Endothelial cell of umbilical vein (primary cell): ENCODE measurements at regions not wholly inside any gene's neighbourhood (a gene's known extent, or its start where the extent isn't known, plus 50 kb on each side); places are given as distances from the start of the nearest gene placed in this dataset.

ENCODE experiments used
- BruUV-seq: library from RNA; stranded (reverse); fragments of 400-500 nt; replicated peaks from 2 replicates; lab custom pipeline; 2021; lab: Mats Ljungman, UMichigan
- CTCF ChIA-PET: fragments of 300-600, 350-600 bp; sonication (Branson Sonifier 250); formaldehyde crosslinking; loops from one replicate; lab custom pipeline; 2021; ENCODE audit warnings: antibody characterized with exemption, inconsistent platforms; lab: Charles Lee
- POLR2A ChIA-PET: fragments of 300-600, 350-600 bp; sonication (Branson Sonifier 250); formaldehyde crosslinking; loops from one replicate; lab custom pipeline; 2021; ENCODE audit warnings: antibody characterized with exemption, inconsistent platforms; lab: Charles Lee
- DNase-seq: peaks from one replicate; pipeline ENCODE4 v3.0.0-alpha.2; 2011; ENCODE audit warnings: low read depth, low spot score
- FAIRE-seq: peaks from 2 replicates; lab custom pipeline; 2011; peaks lifted over from hg19 to GRCh38; lab: Jason Lieb, UNC
- H2AFZ ChIP-seq: 2 replicates; pipeline ENCODE4 v1.6.0; 2012; ENCODE audit warnings: low read depth, low read length, control low read depth, inconsistent platforms
- H3K27ac ChIP-seq: 2 replicates; pipeline ENCODE4 v1.5.1; 2011; ENCODE audit warnings: low read depth, mild to moderate bottlenecking, control low read depth, low read length, moderate library complexity; ENCODE audit not compliant: insufficient read depth
- H3K27me3 ChIP-seq, 2 experiments: 2 replicates each; pipeline versions ENCODE4 v1.6.0 to v1.6.1; 2011; ENCODE audit warnings: low read length in 2 of 2, mixed read lengths in 1 of 2; ENCODE audit not compliant: control insufficient read depth in 2 of 2, insufficient read depth in 2 of 2
- H3K36me3 ChIP-seq, 2 experiments: 2 replicates in 1 of 2; 3 replicates in 1 of 2; pipeline ENCODE4 v1.5.1; 2011; ENCODE audit warnings: low read length in 2 of 2, mild to moderate bottlenecking in 1 of 2, moderate library complexity in 1 of 2; ENCODE audit not compliant: control insufficient read depth in 2 of 2, insufficient read depth in 2 of 2; ENCODE audit errors: extremely low read depth in 1 of 2
- H3K4me1 ChIP-seq: 3 replicates; pipeline ENCODE4 v1.5.1; 2011; ENCODE audit warnings: mild to moderate bottlenecking, low read length; ENCODE audit not compliant: control insufficient read depth, insufficient read depth; ENCODE audit errors: extremely low read depth
- H3K4me2 ChIP-seq: 2 replicates; pipeline ENCODE4 v1.6.1; 2011; ENCODE audit warnings: low read length, control low read depth, mixed read lengths; ENCODE audit not compliant: insufficient read depth
- H3K4me3 ChIP-seq, 3 experiments: fragments of 200-600 bp in 1 of 3; sonication (generic), shearing (Covaris generic) in 1 of 3; replicated peaks in 1 of 3; 2 replicates each; pipeline ENCODE4 v1.5.1; 2011 to 2016; ENCODE audit warnings: control low read depth in 3 of 3, low read length in 3 of 3, mild to moderate bottlenecking in 2 of 3, inconsistent platforms in 1 of 3, low read depth in 1 of 3, moderate library complexity in 1 of 3; ENCODE audit not compliant: insufficient read depth in 1 of 3
- H3K79me2 ChIP-seq: 2 replicates; pipeline ENCODE4 v1.6.0; 2012; ENCODE audit warnings: low read length, inconsistent platforms; ENCODE audit not compliant: control insufficient read depth, insufficient read depth
- H3K9ac ChIP-seq: replicated peaks from 2 replicates; pipeline ENCODE3; 2011; ENCODE audit warnings: low read length, control low read depth; ENCODE audit not compliant: insufficient read depth; ENCODE audit errors: extremely low read depth
- H3K9me1 ChIP-seq: replicated peaks from 3 replicates; pipeline ENCODE4 v1.6.0; 2011; ENCODE audit warnings: mild to moderate bottlenecking, low read length; ENCODE audit not compliant: control insufficient read depth, insufficient read depth; ENCODE audit errors: extremely low read depth
- H3K9me3 ChIP-seq: replicated peaks from 2 replicates; pipeline ENCODE4 v1.5.1; 2012; ENCODE audit warnings: low read length, inconsistent platforms; ENCODE audit not compliant: control insufficient read depth, insufficient read depth
- H4K20me1 ChIP-seq: replicated peaks from 2 replicates; pipeline ENCODE3; 2011; ENCODE audit warnings: mild to moderate bottlenecking, low read length; ENCODE audit not compliant: control insufficient read depth, insufficient read depth; ENCODE audit errors: extremely low read depth
- EZH2 ChIP-seq: IDR thresholded peaks from 2 replicates; pipeline ENCODE4 v1.6.1; 2012; ENCODE audit warnings: borderline replicate concordance, low read depth, mild to moderate bottlenecking, moderate library complexity, low read length, inconsistent platforms; ENCODE audit not compliant: severe bottlenecking
- FOS ChIP-seq: IDR thresholded peaks from 2 replicates; pipeline ENCODE4 v1.6.1; 2011; ENCODE audit warnings: mild to moderate bottlenecking, low read length, moderate library complexity, borderline replicate concordance; ENCODE audit not compliant: insufficient read depth
- GATA2 ChIP-seq: IDR thresholded peaks from 2 replicates; pipeline ENCODE4 v1.7.0; 2011; ENCODE audit warnings: low read depth, mild to moderate bottlenecking, moderate library complexity, mixed read lengths, low read length; ENCODE audit not compliant: insufficient read length, insufficient read depth
- JUN ChIP-seq: IDR thresholded peaks from 2 replicates; pipeline ENCODE4 v1.6.1; 2011; ENCODE audit warnings: borderline replicate concordance, low read depth; ENCODE audit not compliant: insufficient read length, insufficient read depth
- MYC ChIP-seq: IDR thresholded peaks from one replicate; pipeline ENCODE4 v1.6.1; 2011; ENCODE audit warnings: mild to moderate bottlenecking, low read depth, low read length
- POLR2A ChIP-seq: IDR thresholded peaks from 2 replicates; pipeline ENCODE4 v1.6.1; 2012; ENCODE audit warnings: low read depth, mild to moderate bottlenecking, control low read depth, low read length
- POLR2AphosphoS5 ChIP-seq: IDR thresholded peaks from 2 replicates; pipeline ENCODE4 v1.6.1; 2012; ENCODE audit warnings: low read depth, mild to moderate bottlenecking, control low read depth, low read length, moderate library complexity; ENCODE audit not compliant: insufficient read depth
- dilution Hi-C: fragments of 300-500 bp; cut with MboI; formaldehyde crosslinking; loops from one replicate; pipeline ENCODE4 v1.15.0; 2019; ENCODE audit warnings: low sequenced_read_pairs; ENCODE audit not compliant: extremely low pct_ligation_motif_present
- intact Hi-C: fragments of 100-400 bp; cut with micrococcal nuclease; formaldehyde crosslinking; loops from one replicate; pipeline ENCODE4 v1.10.0; 2022
- TF ChIP-seq, protein P1 (sequence below), 2 donors: IDR thresholded peaks; 1 replicate in 1 of 2; 2 replicates in 1 of 2; pipeline ENCODE4 v1.5.1; 2011; ENCODE audit warnings: low read length in 2 of 2, mild to moderate bottlenecking in 2 of 2, moderate library complexity in 2 of 2, control low read depth in 1 of 2, inconsistent platforms in 1 of 2, low read depth in 1 of 2; ENCODE audit not compliant: insufficient read depth in 1 of 2; ENCODE audit errors: extremely low read depth in 1 of 2

DNA sequence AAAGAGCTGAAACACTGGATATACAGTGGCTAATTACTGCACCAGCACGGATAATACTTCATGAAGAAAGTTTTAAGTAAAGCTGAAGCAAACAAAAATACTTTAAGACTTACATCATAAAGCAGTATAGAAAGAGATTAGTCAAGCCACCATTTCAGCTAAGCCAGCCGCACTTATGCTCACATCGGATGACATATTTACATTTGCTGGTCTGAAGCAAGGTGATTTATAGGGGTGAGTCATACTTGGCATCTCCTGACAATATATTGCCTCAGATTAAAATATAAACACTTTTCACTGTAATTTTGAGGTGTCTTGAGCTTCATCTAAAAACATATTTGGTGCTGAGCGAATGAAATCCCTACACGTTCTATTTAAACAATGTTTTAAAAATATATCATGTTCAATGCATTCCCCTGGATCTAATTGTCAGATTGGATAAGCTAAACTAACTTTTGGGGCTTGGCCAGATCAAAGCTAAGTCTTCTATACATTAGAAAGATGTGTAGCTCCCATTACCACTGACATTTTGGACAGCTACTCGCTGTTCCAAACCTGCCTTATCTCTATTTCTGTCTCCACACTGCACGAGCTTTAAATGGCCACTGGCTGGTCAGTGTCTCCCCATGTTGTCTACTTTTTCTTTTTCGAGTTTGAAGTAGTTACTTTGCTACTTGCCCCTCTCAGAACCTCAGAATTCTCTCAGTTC is 103.2 kb downstream of the VCX2 start:
- H3K27me3 ChIP-seq: no peaks in the 10 kb centered on the region
- dilution Hi-C loops: no loop called here
- H3K9me1 ChIP-seq: no peaks in the 10 kb centered on the region
- H3K9ac ChIP-seq: no peak overlapping the region
- H3K27ac ChIP-seq: no peak overlapping the region
- no peaks in the 10 kb centered on the region for H3K4me1 ChIP-seq
- H3K4me2 ChIP-seq: no peak overlapping the region
- no peak overlapping the region for H3K4me3 ChIP-seq
- H3K36me3 ChIP-seq: no peaks in the 10 kb centered on the region
- CTCF ChIA-PET: no interaction called here
- BruUV-seq: no TSS peak
- no peaks in the 10 kb centered on the region for H3K79me2 ChIP-seq
- TF ChIP-seq POLR2AphosphoS5 (no peak), GATA2 (no peak), FOS (no peak), MYC (no peak), POLR2A (no peak), EZH2 (no peak), JUN (no peak)
- TF ChIP-seq, protein P1, sequence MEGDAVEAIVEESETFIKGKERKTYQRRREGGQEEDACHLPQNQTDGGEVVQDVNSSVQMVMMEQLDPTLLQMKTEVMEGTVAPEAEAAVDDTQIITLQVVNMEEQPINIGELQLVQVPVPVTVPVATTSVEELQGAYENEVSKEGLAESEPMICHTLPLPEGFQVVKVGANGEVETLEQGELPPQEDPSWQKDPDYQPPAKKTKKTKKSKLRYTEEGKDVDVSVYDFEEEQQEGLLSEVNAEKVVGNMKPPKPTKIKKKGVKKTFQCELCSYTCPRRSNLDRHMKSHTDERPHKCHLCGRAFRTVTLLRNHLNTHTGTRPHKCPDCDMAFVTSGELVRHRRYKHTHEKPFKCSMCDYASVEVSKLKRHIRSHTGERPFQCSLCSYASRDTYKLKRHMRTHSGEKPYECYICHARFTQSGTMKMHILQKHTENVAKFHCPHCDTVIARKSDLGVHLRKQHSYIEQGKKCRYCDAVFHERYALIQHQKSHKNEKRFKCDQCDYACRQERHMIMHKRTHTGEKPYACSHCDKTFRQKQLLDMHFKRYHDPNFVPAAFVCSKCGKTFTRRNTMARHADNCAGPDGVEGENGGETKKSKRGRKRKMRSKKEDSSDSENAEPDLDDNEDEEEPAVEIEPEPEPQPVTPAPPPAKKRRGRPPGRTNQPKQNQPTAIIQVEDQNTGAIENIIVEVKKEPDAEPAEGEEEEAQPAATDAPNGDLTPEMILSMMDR (IDR thresholded peaks at IDR 0.05; ENCODE audit: extremely low read depth in 1 of 2, insufficient read depth in 1 of 2, low read depth in 1 of 2, low read length in 2 of 2): no peak
- no peaks in the 10 kb centered on the region for H3K9me3 ChIP-seq
- POLR2A ChIA-PET: no interaction called here
- FAIRE-seq (no peak), DNase-seq (no peak)
- intact Hi-C loops: no loop called here
- H2AFZ ChIP-seq: no peak overlapping the region
- H4K20me1 ChIP-seq: no peaks in the 10 kb centered on the region
